HCT116 (cell line): ENCODE measurements at regions not wholly inside any gene's neighbourhood (a gene's known extent, or its start where the extent isn't known, plus 50 kb on each side); places are given as distances from the start of the nearest gene placed in this dataset.

Source experiments
- ATAC-seq: fragments of 200-7000 bp; cut with Tn5 transposase; 2 replicates; pipeline ENCODE4 v1.9.1; 2020; ENCODE audit warnings: mild to moderate bottlenecking, moderate library complexity
- BruUV-seq: library from RNA; stranded (reverse); fragments of 400-500 nt; replicated peaks from 2 replicates; lab custom pipeline; 2021; lab: Mats Ljungman, UMichigan
- CTCF ChIA-PET: fragments of 300-600 bp; sonication (Branson Sonifier 250); formaldehyde crosslinking; loops from one replicate; lab custom pipeline; 2021; ENCODE audit warnings: antibody characterized with exemption; lab: Charles Lee
- POLR2A ChIA-PET: fragments of 300-600, 350-600 bp; sonication (Branson Sonifier 250); formaldehyde crosslinking; loops from one replicate; lab custom pipeline; 2021; ENCODE audit warnings: antibody characterized with exemption; lab: Charles Lee
- RAD21 ChIA-PET, 2 experiments: fragments of 300-600 bp; sonication (Branson Sonifier 250); formaldehyde crosslinking; loops; one replicate each; lab custom pipeline; 2023; ENCODE audit warnings: low total read pairs in 2 of 2; ENCODE audit not compliant: uncharacterized antibody in 2 of 2, unreplicated experiment in 2 of 2, low non-redundant PET in 1 of 2; lab: Charles Lee
- DNase-seq: peaks from one replicate; pipeline ENCODE4 v3.0.0-alpha.2; 2010; ENCODE audit warnings: low read depth, low spot score
- H2AFZ ChIP-seq: fragments of 200-600 bp; shearing (Covaris generic), sonication (generic); 2 replicates; pipeline ENCODE4 v1.6.1; 2017; ENCODE audit warnings: low read depth, mixed run types, mixed read lengths, antibody characterized with exemption, low read length; ENCODE audit not compliant: poor library complexity, severe bottlenecking
- H3K27ac ChIP-seq: 2 replicates; pipeline ENCODE4 v1.5.1; 2012; ENCODE audit warnings: low read depth, low read length
- H3K27me3 ChIP-seq: fragments of 200-600 bp; sonication (generic); 2 replicates; pipeline ENCODE4 v1.6.1; 2016; ENCODE audit warnings: mixed run types, low read length, mixed read lengths; ENCODE audit not compliant: insufficient read depth
- H3K36me3 ChIP-seq, 2 experiments: fragments of 200-500 bp in 1 of 2; fragments of 200-600 bp in 1 of 2; sonication (Bioruptor generic) in 1 of 2; sonication (generic) in 1 of 2; 2 replicates each; pipeline versions ENCODE4 v1.5.1 to v1.6.1; 2014 to 2016; ENCODE audit warnings: low read length in 2 of 2, inconsistent platforms in 1 of 2, mixed read lengths in 1 of 2, mixed run types in 1 of 2; ENCODE audit not compliant: insufficient read depth in 2 of 2, control insufficient read depth in 1 of 2
- H3K4me1 ChIP-seq, 2 experiments: fragments of 200-600 bp in 1 of 2; sonication (generic) in 1 of 2; 2 replicates each; pipeline versions ENCODE4 v1.5.1 to v1.6.1; 2012 to 2017; ENCODE audit warnings: low read length in 2 of 2, inconsistent platforms in 1 of 2, mild to moderate bottlenecking in 1 of 2, mixed read lengths in 1 of 2, mixed run types in 1 of 2, moderate library complexity in 1 of 2; ENCODE audit not compliant: insufficient read depth in 2 of 2, control insufficient read depth in 1 of 2
- H3K4me2 ChIP-seq: fragments of 200-600 bp; sonication (generic); 2 replicates; pipeline ENCODE4 v1.6.1; 2017; ENCODE audit warnings: mixed run types, low read length, mixed read lengths
- H3K4me3 ChIP-seq, 2 experiments: fragments of 200-600 bp in 1 of 2; sonication (generic) in 1 of 2; replicated peaks in 1 of 2; 2 replicates each; pipeline ENCODE4 v1.5.1; 2011 to 2016; ENCODE audit warnings: low read length in 2 of 2, control low read depth in 1 of 2, low read depth in 1 of 2, mild to moderate bottlenecking in 1 of 2, mixed read lengths in 1 of 2, mixed run types in 1 of 2
- H3K79me2 ChIP-seq: fragments of 200-600 bp; sonication (generic); 2 replicates; pipeline ENCODE4 v1.6.1; 2017; ENCODE audit warnings: mild to moderate bottlenecking, mixed run types, low read length, moderate library complexity, mixed read lengths; ENCODE audit not compliant: insufficient read depth
- H3K9ac ChIP-seq: fragments of 200-600 bp; sonication (generic); 2 replicates; pipeline ENCODE4 v1.6.1; 2016; ENCODE audit warnings: low read length, mixed read lengths
- H3K9me2 ChIP-seq: fragments of 200-600 bp; sonication (generic), shearing (Covaris generic); 2 replicates; pipeline ENCODE4 v1.6.1; 2017; ENCODE audit warnings: mixed run types, mild to moderate bottlenecking, moderate library complexity; ENCODE audit not compliant: insufficient read depth
- H3K9me3 ChIP-seq, 2 experiments: fragments of 200-500 bp in 1 of 2; fragments of 200-600 bp in 1 of 2; sonication (Bioruptor generic) in 1 of 2; sonication (generic) in 1 of 2; 2 replicates each; pipeline ENCODE4 v1.6.1; 2014 to 2017; ENCODE audit warnings: low read length in 2 of 2, mixed read lengths in 2 of 2, inconsistent platforms in 1 of 2, low read depth in 1 of 2, mild to moderate bottlenecking in 1 of 2, mixed run types in 1 of 2, moderate library complexity in 1 of 2; ENCODE audit not compliant: control insufficient read depth in 1 of 2, insufficient read depth in 1 of 2
- H4K20me1 ChIP-seq: fragments of 200-600 bp; sonication (generic), shearing (Covaris generic); 2 replicates; pipeline ENCODE4 v1.6.1; 2017; ENCODE audit warnings: mixed run types, mild to moderate bottlenecking, moderate library complexity; ENCODE audit not compliant: insufficient read depth
- CEBPB ChIP-seq: IDR thresholded peaks from 2 replicates; pipeline ENCODE4 v1.6.1; 2012; ENCODE audit warnings: low read depth
- ELF1 ChIP-seq: IDR thresholded peaks from 2 replicates; pipeline ENCODE4 v1.6.1; 2012; ENCODE audit warnings: low read depth, borderline replicate concordance
- EZH2phosphoT487 ChIP-seq: fragments of 200-600 bp; IDR thresholded peaks from 2 replicates; pipeline ENCODE4 v1.6.1; 2018; ENCODE audit warnings: antibody characterized with exemption, borderline replicate concordance
- POLR2AphosphoS5 ChIP-seq: IDR thresholded peaks from 2 replicates; pipeline ENCODE4 v1.6.1; 2011; ENCODE audit warnings: mild to moderate bottlenecking, low read depth, low read length, moderate library complexity
- RAD21 ChIP-seq: IDR thresholded peaks from 2 replicates; pipeline ENCODE4 v1.6.1; 2012; ENCODE audit warnings: low read depth, mild to moderate bottlenecking
- REST ChIP-seq: IDR thresholded peaks from 2 replicates; pipeline ENCODE4 v1.6.1; 2012; ENCODE audit warnings: low read depth
- SP1 ChIP-seq: IDR thresholded peaks from 2 replicates; pipeline ENCODE4 v1.6.1; 2012; ENCODE audit warnings: low read depth
- TCF7L2 ChIP-seq: IDR thresholded peaks from 2 replicates; pipeline ENCODE4 v1.7.0; 2011; ENCODE audit warnings: borderline replicate concordance, inconsistent platforms; ENCODE audit not compliant: insufficient read depth, insufficient read length; ENCODE audit errors: extremely low read depth
- YY1 ChIP-seq: IDR thresholded peaks from 2 replicates; pipeline ENCODE4 v1.6.1; 2011; ENCODE audit warnings: low read length, low read depth, moderate library complexity, mild to moderate bottlenecking; ENCODE audit not compliant: insufficient replicate concordance; ENCODE audit errors: extremely low read depth
- ZFX ChIP-seq: fragments of 450-650 bp; IDR thresholded peaks from 2 replicates; pipeline ENCODE4 v1.6.1; 2017
- ZNF274 ChIP-seq: fragments of 200-500 bp; sonication (Bioruptor generic); IDR thresholded peaks from 2 replicates; pipeline ENCODE4 v1.6.1; 2014; ENCODE audit warnings: mild to moderate bottlenecking, low read depth, low read length, inconsistent platforms
- intact Hi-C: fragments of 100-400 bp; cut with micrococcal nuclease; formaldehyde crosslinking; loops from 2 replicates; pipeline ENCODE4 v1.10.0; 2022

- Histone ChIP-seq H3K4me2 (no peak overlapping the region), H3K79me2 (no peaks in the 10 kb centered on the region), H3K27ac (no peak overlapping the region), H3K9me2 (no peaks in the 10 kb centered on the region), H3K4me1 (no peaks in the 10 kb centered on the region), H3K9me3 (no peaks in the 10 kb centered on the region), H2AFZ (no peak overlapping the region), H3K36me3 (no peaks in the 10 kb centered on the region), H3K27me3 (no peaks in the 10 kb centered on the region), H3K4me3 (no peak overlapping the region), H4K20me1 (no peaks in the 10 kb centered on the region), H3K9ac (no peak overlapping the region)
- no TSS peak for BruUV-seq
- no peak for ATAC-seq
- POLR2A ChIA-PET, result no interaction called here
- intact Hi-C loops, result no loop called here
- no peak for DNase-seq
- RAD21 ChIA-PET, result no interaction called here
- CTCF ChIA-PET, result no interaction called here
- no peak for TF ChIP-seq RAD21
- TF ChIP-seq ZNF274, result no peak
- no peak for TF ChIP-seq EZH2phosphoT487
- TF ChIP-seq YY1, result no peak
- TF ChIP-seq POLR2AphosphoS5, result no peak
- TF ChIP-seq REST, result no peak
- TF ChIP-seq ELF1, result no peak
- TF ChIP-seq CEBPB, result no peak
- no peak for TF ChIP-seq SP1
- no peak for TF ChIP-seq TCF7L2
- TF ChIP-seq ZFX, result no peak
Observed at GRCh38 chr4:108236264-108236663, 67.5 kb upstream of the LEF1 start.
